Activated T-cell treated with anti-CD3 and anti-CD28 coated beads, Interleukin-2, amount 50 U/mL, for 4 hours (primary cell): ENCODE measurements at regions not wholly inside any gene's neighbourhood (a gene's known extent, or its start where the extent isn't known, plus 50 kb on each side); places are given as distances from the start of the nearest gene placed in this dataset.
A peak's percentile ranks its signal among the peaks of the same experiment; 100 is the strongest.

Source experiments
- ATAC-seq, 2 donors: fragments of 200-7000 bp; cut with Tn5 transposase; one replicate each; pipeline ENCODE4 v1.10.0; 2021
- DNase-seq: peaks from one replicate; pipeline ENCODE4 v3.0.0-alpha.2; 2020
- H3K27me3 Mint-ChIP-seq: one replicate; pipeline ENCODE4 v1.8.0; 2021; ENCODE audit warnings: low read depth, mixed read lengths
- H3K36me3 Mint-ChIP-seq: one replicate; pipeline ENCODE4 v1.8.0; 2022; ENCODE audit warnings: mixed read lengths; ENCODE audit not compliant: insufficient read depth
- H3K4me1 Mint-ChIP-seq: one replicate; pipeline ENCODE4 v1.8.0; 2021; ENCODE audit warnings: low read depth, mixed read lengths
- H3K4me3 Mint-ChIP-seq: one replicate; pipeline ENCODE4 v1.8.0; 2021; ENCODE audit warnings: mild to moderate bottlenecking, moderate library complexity, mixed read lengths
- H3K9me3 Mint-ChIP-seq: one replicate; pipeline ENCODE4 v1.8.0; 2021; ENCODE audit warnings: mixed read lengths

DNA sequence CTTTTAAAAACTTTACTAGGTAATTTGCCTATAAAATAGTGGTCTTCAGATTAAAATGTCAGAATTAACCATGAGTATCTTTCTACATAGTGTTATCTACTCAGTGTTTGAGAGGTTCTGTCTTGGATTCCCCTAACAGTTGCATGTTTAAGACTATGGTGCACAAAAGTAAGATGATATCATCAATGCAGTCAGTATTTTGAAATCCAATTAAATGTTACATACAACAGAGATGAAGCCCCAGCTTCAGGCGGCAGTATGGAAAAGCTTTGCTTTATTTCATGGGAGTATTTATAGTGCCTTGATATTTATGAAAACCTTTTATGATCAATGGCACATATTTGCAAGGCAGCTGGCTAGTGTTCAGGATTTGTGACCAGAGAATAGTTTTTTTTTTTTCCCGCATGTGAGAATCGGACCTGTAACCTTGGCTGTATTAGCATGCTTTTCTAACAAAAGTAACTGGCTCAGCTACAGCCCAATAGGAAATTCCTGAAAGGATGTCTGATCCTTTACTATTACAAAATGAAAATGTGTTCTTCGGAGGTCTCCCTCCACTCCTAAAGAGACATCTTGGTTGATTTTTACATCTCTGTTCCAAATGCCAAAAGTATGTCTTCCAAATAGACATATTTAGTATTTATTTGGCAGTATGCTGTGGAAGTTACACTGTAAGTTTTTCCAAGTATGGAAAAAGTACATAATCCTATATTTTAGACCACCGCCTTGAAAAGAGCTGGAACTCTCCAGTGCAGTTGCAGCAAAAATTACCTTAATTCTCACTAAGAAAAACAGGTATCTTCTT, 319.3 kb upstream of the UBE2E3 start:
- no peaks in the 10 kb centered on the region for H3K9me3 Mint-ChIP-seq
- H3K27me3 Mint-ChIP-seq, result no peaks in the 10 kb centered on the region
- H3K4me1 Mint-ChIP-seq, result no peaks in the 10 kb centered on the region
- no peak overlapping the region for H3K4me3 Mint-ChIP-seq
- H3K36me3 Mint-ChIP-seq, result no peaks in the 10 kb centered on the region
- DNase-seq, result no peak
- no peak for ATAC-seq

DNA sequence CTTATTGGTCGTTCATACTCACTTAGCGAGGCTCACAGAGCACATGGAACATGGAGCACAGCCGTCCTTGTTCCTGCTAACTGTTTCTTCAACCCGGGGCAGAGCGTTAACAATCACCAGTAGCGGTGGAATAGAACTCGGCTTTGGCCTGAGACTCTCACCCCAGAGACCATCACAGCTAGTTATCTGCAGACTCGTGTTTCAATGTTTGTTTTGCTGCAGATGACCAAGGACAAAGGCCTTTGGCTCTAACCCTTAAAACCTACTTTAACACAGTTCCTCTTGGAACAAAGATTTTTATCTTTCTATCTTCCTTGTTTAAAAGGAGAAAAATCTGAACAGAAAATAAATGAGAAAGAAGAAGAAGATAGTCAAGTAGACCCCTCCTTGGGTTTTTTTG, 320.2 kb upstream of the UBE2E3 start:
- ATAC-seq (no peak), DNase-seq (no peak)
- Mint-ChIP-seq H3K4me3 (no peak overlapping the region), H3K27me3 (peaks cover 2% of the 10 kb centered on the region), H3K4me1 (no peaks in the 10 kb centered on the region), H3K36me3 (no peaks in the 10 kb centered on the region), H3K9me3 (no peaks in the 10 kb centered on the region)

DNA sequence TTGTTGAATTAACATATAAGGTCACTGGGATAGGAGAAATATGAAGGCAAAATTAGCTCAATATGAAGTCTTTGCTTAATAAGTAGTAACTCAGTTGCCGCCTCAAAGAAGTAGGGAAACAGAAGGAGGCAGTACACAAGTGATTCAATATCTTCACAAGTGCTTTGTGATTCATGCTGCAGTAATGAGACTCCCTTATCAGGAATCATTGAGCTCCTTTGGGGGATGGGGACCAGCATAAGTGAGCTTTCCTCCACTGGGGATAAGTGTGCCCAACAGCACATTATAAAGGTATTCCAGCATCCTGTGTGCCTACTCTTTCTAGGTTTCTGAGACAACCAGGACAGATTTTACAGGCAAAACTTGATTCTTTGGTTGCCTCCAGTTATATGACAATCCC, 323.4 kb upstream of the UBE2E3 start:
- no peak overlapping the region for H3K4me3 Mint-ChIP-seq
- no peaks in the 10 kb centered on the region for H3K4me1 Mint-ChIP-seq
- DNase-seq (no peak), ATAC-seq (no peak)
- H3K27me3 Mint-ChIP-seq, result peaks cover 2% of the 10 kb centered on the region
- H3K9me3 Mint-ChIP-seq, result no peaks in the 10 kb centered on the region
- no peaks in the 10 kb centered on the region for H3K36me3 Mint-ChIP-seq

DNA sequence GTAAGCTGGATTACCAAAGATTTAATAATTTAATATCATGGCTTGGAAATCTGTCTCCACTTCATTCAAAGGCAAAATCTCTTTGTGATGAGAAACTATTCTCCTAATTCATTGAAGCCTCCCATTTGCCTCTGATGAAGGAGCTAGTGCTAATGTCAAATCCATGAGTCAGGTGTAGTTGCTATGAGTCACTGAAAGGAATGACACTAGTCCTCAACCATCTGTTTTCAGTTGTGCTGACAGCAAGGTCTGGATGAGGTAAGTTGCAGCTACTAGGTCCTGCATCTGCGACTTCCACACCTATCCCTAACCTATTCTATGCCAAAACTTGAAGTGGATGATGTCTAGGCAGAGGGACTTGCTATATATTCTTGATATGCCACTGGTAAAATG, 324.0 kb upstream of the UBE2E3 start:
- Mint-ChIP-seq H3K36me3 (no peaks in the 10 kb centered on the region), H3K9me3 (no peaks in the 10 kb centered on the region), H3K27me3 (peaks cover 2% of the 10 kb centered on the region), H3K4me1 (no peaks in the 10 kb centered on the region), H3K4me3 (no peak overlapping the region)
- ATAC-seq, result peak in 1 of 2 donors; percentile 30
- no peak for DNase-seq

DNA sequence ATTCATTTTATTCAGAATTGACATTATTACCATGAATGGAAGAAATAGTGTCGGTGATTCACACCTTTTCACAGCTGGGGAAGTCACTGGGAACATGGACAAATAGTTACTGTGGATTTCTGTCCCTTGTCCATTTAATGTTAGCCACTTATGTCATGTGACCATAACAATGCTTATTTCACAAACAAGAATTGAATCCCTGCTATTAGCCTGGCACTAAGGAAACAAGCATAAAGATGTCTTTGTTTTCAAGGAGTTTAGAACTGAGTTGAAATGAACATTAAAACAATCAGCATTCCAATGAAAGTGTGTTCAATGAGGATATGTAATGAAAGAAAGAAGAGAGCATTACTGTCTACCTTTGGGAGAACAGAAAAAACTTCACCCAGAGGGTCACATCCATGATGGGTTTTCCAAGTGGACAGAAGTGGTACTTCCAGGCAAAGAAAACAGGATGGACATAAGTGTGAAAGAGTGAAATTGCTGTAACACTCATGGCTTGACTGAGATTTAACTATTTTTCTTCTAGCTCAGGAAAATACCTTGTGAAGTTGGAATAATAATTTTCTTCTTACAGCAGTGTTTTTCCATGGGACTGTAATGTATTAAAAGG, 324.5 kb upstream of the UBE2E3 start:
- Mint-ChIP-seq H3K4me1 (no peaks in the 10 kb centered on the region), H3K4me3 (no peak overlapping the region), H3K27me3 (peaks cover 2% of the 10 kb centered on the region), H3K36me3 (no peaks in the 10 kb centered on the region), H3K9me3 (no peaks in the 10 kb centered on the region)
- DNase-seq (no peak), ATAC-seq (no peak)

DNA sequence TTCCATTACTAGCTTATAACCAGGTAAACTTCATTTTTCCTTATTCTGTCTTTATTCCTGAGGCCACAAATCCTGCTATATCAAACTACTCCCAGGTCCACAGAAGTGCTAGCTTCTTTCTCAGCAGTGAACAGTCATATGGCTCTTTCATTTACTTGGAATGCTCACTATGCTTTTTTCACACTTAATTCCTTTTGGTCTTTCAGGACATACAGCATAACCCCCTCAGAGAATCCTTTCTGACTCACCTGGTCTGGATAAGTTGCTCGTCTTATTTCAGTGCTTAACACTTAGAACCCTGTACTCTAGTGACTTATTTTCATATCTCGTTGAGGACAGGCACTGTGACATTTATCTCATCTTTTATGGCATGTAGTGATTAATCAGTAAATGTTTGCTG, 325.0 kb upstream of the UBE2E3 start:
- H3K4me1 Mint-ChIP-seq, result no peaks in the 10 kb centered on the region

DNA sequence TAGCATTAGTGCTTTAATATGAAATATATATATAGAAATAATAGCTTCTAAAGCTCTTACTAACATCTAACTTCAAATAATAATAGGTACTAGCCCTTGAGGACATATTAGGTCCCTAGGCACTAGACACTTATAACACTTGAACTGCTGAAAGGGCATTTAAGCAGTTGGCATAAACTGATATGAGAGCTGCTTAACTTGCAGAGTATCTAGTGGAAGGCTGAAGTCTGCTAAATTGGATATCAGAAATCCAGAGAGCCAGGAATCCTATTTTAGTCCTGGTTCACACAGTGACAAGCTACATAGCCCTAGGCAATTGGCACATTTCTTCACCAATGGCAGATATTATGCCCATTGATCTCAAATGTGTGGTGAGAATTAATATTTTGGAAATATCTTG, 326.9 kb upstream of the UBE2E3 start:
- H3K27me3 Mint-ChIP-seq, result peaks cover 2% of the 10 kb centered on the region
- ATAC-seq, result no peak
- H3K4me3 Mint-ChIP-seq, result no peak overlapping the region
- no peaks in the 10 kb centered on the region for H3K9me3 Mint-ChIP-seq
- DNase-seq, result no peak
- H3K36me3 Mint-ChIP-seq, result no peaks in the 10 kb centered on the region
- H3K4me1 Mint-ChIP-seq, result no peaks in the 10 kb centered on the region

More for the DNA sequence above, 325.0 kb upstream of the UBE2E3 start:
- no peak for ATAC-seq
- Mint-ChIP-seq H3K36me3 (no peaks in the 10 kb centered on the region), H3K4me3 (no peak overlapping the region), H3K9me3 (no peaks in the 10 kb centered on the region), H3K27me3 (peaks cover 2% of the 10 kb centered on the region)
- DNase-seq, result no peak

DNA sequence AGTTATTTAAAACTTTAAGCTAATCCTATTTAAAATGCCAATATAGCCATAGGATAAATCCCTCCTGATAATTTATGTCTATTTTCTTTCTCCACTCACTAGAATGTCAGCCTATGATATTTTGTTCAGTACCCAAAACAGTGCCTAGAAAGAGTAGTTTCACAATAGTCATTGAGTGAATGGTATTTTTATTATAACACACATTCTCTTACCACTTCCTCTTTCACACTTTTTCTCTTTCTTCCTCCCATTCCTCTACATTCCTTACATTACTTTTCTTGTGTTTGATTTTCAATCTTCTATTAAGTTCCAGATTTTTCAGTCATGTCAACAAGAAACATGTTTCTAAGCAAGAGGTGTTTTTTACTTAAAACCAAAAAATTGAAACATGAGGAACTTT, 327.6 kb upstream of the UBE2E3 start:
- ATAC-seq (no peak), DNase-seq (no peak)
- Mint-ChIP-seq H3K36me3 (no peaks in the 10 kb centered on the region), H3K27me3 (peaks cover 2% of the 10 kb centered on the region), H3K9me3 (no peaks in the 10 kb centered on the region), H3K4me1 (no peaks in the 10 kb centered on the region), H3K4me3 (no peak overlapping the region)

DNA sequence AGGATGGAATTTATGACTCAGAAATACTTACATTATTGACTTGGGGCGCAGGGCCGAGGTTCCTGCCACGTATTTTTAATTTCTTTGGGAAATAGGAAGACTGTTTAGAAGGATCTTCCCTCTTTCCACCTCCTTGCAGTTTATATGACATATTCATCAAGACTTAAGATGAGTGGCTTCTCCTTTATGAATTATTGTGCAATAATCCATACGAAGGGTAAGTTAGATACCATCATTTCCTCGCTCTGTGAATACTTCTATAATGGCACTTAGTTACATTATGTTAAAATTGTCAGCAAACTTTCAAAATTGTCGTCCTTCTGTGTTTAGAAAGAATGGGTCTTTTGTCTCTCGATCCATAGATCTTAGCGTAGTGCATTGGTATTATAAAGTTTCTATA, 328.8 kb upstream of the UBE2E3 start:
- Mint-ChIP-seq H3K36me3 (no peaks in the 10 kb centered on the region), H3K9me3 (no peaks in the 10 kb centered on the region), H3K27me3 (peaks cover 2% of the 10 kb centered on the region), H3K4me1 (no peaks in the 10 kb centered on the region), H3K4me3 (no peak overlapping the region)
- DNase-seq (no peak), ATAC-seq (no peak)

DNA sequence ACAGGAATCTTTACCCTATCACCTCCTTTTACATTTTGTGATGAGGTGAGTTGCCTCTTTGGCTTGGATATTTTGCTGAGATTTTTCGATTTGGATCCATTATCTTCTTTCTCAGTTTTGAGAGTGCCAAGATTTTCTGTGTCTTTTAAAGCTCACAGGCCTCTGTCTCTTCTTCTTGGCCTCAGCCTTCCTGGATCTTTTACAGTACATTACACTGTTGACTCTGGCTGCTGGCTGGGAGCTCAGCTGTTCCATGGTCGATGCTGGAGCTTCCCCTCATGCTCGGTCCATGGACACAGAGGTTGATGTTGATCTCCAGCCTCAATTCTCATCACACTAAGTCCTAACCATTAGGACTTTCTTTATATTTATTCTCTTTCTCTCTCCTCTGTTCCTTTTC, 332.8 kb upstream of the UBE2E3 start:
- H3K4me1 Mint-ChIP-seq, result no peaks in the 10 kb centered on the region
- H3K36me3 Mint-ChIP-seq, result no peaks in the 10 kb centered on the region
- no peak overlapping the region for H3K4me3 Mint-ChIP-seq
- H3K9me3 Mint-ChIP-seq, result no peaks in the 10 kb centered on the region
- no peaks in the 10 kb centered on the region for H3K27me3 Mint-ChIP-seq
- ATAC-seq (no peak), DNase-seq (no peak)

DNA sequence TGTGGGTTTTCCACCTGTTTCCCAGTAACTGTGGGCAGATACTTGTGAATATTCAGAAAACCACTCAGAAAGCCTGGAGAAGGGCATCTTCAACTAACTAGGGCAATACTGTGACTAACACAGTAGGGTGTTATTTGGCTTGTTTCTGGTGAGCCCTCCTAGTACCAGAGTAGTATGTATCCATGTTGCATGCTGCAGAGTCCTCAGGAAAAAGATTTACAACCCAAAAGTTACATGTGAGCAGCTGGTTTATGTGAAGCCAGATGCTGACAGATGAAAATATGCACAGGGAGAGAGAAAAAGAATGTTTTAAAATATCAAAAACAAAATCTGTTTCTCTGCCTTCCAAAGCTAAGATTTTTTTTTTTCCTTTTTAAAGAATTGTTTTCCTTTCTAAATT, 333.2 kb upstream of the UBE2E3 start:
- Mint-ChIP-seq H3K4me1 (no peaks in the 10 kb centered on the region), H3K4me3 (no peak overlapping the region), H3K9me3 (no peaks in the 10 kb centered on the region), H3K27me3 (no peaks in the 10 kb centered on the region), H3K36me3 (no peaks in the 10 kb centered on the region)
- DNase-seq, result no peak
- ATAC-seq, result no peak

DNA sequence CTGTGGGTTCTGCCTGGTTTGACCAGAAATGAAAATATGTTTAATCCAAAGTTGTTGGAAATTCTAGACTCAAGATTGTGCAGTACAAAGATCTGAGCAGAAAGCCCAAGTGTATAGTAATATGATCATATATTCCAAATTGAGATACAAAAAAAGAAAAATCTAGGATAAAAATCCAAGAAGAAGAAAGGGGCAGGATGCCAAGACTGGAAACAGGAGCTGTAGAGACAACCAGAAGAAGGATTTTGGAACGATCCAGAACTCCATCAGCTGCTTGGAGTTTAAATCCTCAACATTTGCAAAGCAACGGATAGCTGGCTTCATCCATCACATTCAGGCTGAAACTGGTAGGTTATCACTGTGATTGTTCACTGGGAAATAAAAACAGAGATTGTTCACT, 333.6 kb upstream of the UBE2E3 start:
- Mint-ChIP-seq H3K27me3 (no peaks in the 10 kb centered on the region), H3K9me3 (no peaks in the 10 kb centered on the region), H3K4me1 (no peaks in the 10 kb centered on the region), H3K4me3 (no peak overlapping the region), H3K36me3 (no peaks in the 10 kb centered on the region)
- ATAC-seq, result no peak
- DNase-seq, result no peak

DNA sequence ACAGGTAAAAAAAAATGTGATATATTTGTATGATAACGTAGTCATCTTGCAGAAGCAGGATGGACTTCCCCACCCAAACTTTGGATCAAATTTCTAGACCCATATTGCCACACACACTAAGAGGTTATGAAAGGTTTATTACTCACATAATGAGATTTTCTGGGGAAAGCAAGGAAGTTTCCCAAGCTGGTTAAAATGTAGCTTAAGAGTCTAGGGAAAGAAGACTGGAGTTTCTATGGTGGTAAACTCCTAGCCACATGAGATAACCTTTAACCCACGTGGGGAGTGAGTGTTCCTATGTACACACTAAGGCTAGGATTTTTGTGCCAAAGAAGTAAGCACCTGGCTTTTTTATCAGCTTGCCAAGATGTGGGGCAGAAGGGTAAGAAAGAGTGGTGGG, 335.7 kb upstream of the UBE2E3 start:
- H3K4me1 Mint-ChIP-seq, result no peaks in the 10 kb centered on the region
- no peak overlapping the region for H3K4me3 Mint-ChIP-seq
- no peaks in the 10 kb centered on the region for H3K27me3 Mint-ChIP-seq
- H3K9me3 Mint-ChIP-seq, result peaks cover 1% of the 10 kb centered on the region
- DNase-seq (no peak), ATAC-seq (no peak)
- no peaks in the 10 kb centered on the region for H3K36me3 Mint-ChIP-seq

DNA sequence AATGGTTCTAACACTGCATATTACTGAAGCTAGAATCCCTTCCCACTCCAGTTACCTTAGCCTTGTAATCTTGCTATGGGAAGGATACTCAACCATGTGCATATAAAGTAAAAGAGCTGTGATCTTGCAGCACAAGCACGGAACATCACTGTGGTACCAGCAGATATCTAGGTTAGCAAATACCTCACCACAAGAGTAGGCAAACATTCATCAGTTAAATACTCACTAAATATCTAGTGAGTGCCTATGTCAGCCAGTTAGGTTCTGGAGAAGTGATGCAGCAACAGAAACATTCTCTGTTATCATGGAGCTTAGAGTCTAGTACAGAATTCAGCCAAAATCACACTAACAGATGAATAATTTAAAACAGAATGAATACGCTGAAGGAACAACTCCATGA, 349.6 kb upstream of the UBE2E3 start:
- no peak for ATAC-seq
- H3K36me3 Mint-ChIP-seq, result no peaks in the 10 kb centered on the region

DNA sequence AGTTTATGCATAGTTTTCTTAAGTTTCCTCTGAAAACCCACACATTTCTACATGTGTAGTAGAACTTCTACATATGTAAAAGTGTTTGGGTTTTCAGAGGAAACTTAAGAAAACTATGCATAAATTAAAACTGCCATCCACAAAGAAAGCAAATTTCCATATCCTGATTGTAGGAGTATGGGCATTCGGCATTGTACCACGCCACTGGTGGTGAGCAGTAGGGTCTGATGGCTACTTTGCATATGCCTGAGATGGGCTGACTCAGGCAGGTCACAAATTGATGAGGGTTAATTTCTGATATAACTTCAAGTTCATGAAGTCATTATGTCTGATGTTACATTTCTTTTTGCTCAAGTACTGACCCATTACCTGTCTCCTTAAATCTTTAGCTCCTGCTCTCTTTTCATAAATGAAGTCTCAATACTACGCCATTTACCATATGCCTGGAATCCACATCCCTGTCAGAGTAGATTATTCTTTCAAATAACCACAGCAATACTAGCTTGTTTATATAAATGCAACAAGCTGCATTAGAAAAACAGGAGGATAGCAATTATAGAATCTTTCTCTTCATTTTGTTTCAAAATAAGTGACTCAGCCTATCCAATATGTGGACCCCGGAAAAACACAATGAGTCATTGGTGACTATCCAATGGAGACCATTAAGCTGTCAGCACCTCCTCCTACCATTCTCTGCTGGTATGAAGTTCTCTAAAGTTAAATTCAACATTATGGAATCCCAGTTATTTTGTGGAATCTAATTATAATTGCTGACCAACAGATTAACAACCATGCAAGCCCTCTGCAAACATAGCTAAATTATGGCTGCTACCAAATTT, 355.2 kb upstream of the UBE2E3 start:
- DNase-seq (no peak), ATAC-seq (no peak)
- H3K4me3 Mint-ChIP-seq, result no peak overlapping the region
- no peaks in the 10 kb centered on the region for H3K4me1 Mint-ChIP-seq
- H3K27me3 Mint-ChIP-seq, result no peaks in the 10 kb centered on the region
- no peaks in the 10 kb centered on the region for H3K9me3 Mint-ChIP-seq
- no peaks in the 10 kb centered on the region for H3K36me3 Mint-ChIP-seq

More for the DNA sequence above, 349.6 kb upstream of the UBE2E3 start:
- H3K4me1 Mint-ChIP-seq, result no peaks in the 10 kb centered on the region
- H3K9me3 Mint-ChIP-seq, result no peaks in the 10 kb centered on the region
- no peak for DNase-seq
- no peaks in the 10 kb centered on the region for H3K27me3 Mint-ChIP-seq
- H3K4me3 Mint-ChIP-seq, result no peak overlapping the region
